Stimulated activated CD8-positive, alpha-beta memory T cell treated with anti-CD3 and anti-CD28 coated beads, Interleukin-12 subunit alpha, Interleukin-12 subunit beta, amount 100 ng/mL, for 24 hours (primary cell): ENCODE measurements at regions not wholly inside any gene's neighbourhood (a gene's known extent, or its start where the extent isn't known, plus 50 kb on each side); places are given as distances from the start of the nearest gene placed in this dataset.

Source experiments
- DNase-seq: peaks from one replicate; pipeline ENCODE4 v3.0.0-alpha.2; 2020; ENCODE audit errors: extremely low read depth

DNA sequence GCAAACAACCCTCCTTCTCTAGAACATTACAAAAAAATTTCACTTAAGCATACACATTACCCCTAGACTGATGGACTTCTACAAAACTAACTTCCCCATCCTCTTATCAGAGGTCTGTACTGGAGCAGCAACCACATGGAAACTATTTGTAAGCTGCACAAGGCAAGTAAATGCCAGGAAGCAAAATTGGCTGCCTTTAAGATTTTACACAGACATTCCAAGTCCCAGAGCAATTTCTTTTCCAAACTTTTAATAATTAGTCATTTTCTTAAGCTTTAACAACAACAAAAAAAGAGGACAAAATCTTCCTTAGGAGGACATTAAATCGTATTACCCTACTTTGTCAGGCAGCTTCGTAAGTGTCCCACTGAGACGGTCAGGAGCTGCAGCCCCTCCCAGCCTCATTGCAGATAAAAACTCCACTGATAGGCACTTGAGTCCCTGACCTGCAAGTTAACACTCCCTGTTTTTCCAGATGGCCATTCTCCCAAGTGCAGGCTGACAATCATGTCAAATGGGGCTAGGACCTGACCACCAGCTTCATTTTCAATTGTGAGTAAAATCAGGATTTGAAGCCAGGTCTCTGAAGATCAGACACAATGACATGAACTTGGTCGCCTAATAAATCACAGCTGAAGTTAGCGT, 680.1 kb downstream of the DIAPH3 start:
- DNase-seq, result no peak

DNA sequence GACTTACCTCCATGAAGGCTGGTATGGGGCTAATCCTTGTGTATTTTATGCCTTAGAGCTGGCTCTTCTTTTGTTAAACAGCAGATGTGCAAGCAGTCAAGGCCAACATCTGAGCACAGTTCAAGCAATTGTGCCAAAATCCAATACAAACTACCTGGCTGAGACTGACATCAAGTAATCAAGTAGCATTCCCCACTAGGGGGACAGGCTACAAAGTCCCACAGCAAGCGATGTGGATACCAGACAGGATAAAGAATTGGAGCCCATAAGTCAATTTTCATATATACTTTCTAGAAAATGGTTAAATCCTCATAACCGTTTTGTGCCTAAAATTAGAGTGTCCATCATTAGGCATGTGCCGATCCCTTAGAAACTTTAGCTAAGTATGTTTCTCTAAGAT, 675.8 kb downstream of the DIAPH3 start:
- no peak for DNase-seq

DNA sequence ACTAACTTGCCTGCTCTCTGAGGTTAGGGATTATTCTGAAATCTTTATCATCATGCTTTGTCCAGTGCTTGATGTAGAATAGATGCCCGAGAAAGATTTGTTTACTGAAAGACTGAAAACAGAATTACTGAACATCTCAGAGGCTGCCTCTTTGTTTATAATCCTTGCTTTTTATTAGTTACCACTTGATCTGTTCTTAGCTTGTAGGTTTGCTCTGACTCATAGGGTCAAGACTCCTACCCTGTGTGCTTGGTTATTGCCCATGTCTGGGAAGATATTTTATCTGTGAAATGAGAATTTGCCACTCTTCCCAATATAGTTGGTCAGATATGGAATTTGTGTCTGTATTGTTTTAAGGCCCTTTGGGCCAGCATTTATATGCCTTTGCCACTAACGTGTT, 675.3 kb downstream of the DIAPH3 start:
- DNase-seq, result no peak

DNA sequence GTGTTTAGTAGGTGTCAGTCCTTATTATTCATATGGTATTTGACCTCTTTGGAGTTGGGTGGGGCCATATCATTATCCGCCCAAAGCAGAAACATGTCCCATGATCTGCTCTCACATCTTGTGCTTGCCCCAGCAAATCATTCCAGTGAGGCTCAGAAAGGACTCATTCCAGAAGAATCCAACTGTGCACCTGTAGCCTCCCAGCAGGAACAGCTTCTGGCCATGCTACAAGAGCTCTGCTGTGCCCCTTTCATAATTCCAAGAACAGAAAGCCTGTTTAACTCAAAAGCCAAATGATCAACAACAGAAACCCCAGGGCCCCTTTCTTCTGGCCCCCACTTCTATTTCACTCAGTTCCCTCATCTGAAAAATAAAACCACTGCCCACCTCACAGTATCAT, 673.1 kb downstream of the DIAPH3 start:
- DNase-seq, result no peak

- no peak for DNase-seq
Observed at GRCh38 chr13:59492030-59492636, 671.6 kb downstream of the DIAPH3 start.

DNA sequence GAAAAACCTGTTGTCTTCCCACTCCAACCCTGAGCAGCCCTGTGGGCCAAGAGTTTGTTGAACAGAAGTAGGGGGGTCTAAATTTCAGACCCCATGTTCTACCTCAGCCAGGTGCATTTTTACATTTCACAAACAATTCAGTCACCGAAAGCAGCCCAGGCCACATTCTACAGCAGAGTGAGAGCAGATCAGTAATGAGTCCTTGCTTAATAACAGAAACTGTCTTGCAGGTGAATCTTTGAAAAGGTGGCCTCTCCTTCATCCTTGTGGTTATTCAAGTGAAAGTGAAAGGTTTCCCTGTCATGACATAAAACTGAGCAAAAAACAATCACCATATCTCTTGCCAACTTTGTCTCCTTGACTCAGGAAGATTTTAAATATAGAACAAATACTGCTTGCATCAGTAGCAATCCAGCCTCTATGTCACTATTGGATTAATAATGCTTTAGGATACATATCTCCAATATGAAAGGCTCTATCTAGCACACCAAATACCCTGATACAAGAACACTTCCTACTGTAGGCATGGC, 670.2 kb downstream of the DIAPH3 start:
- DNase-seq, result no peak

GRCh38 chr13:59494151-59494550, 669.6 kb downstream of the DIAPH3 start:
- no peak for DNase-seq

GRCh38 chr13:59494560-59494970, 669.2 kb downstream of the DIAPH3 start:
- DNase-seq, result no peak

- DNase-seq, result no peak
Observed at GRCh38 chr13:59495299-59495698, 668.4 kb downstream of the DIAPH3 start.

GRCh38 chr13:59495936-59496512, 667.7 kb downstream of the DIAPH3 start:
- DNase-seq, result no peak

DNA sequence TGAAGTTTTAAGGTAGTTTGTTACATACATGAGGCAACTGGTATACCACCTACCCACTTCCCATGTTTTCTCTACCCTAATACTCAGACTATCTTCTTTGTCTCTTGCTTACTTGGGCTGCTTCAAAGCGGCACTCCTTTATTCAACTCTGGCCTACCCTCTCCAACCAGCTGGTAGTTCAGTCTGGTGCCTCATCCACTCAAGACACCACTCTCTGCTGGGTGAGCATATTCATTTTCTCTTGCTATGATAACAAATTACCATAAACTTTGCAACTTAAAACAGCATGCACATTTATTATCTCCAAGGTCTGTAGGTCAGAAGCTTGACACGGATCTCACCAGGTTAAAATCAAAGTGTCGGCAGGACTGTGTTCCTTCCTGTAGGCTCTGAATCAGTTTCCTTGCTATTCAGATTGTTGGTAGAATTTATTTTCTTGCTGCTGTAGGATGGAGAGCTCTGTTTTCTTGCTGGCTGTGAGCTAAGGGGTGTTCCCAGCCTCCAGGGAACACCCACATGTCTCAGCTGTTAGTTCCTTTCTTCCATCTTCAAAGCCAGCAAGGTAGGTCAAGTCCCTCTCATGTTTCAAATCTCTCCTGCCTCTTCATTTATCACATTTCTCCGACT, 666.0 kb downstream of the DIAPH3 start:
- DNase-seq, result no peak

DNA sequence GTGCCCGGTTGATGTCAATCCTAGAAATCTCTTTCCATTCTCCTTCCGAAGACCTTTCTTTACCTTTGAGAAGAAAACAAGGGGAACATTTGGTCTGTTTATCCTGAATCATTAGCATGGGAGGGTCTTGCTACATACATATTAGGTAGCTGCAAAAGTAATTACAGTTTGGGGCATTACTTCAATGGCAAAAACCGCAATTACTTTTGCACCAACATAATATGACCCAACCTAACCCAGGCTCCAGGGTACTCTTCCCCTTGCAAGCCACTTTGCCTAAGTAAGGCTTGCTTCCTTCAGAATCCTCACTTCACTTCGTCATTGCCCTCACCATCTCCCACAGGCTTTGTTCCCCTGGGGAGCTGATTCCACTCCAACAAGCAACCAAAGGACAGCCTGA, 662.7 kb downstream of the DIAPH3 start:
- no peak for DNase-seq

DNA sequence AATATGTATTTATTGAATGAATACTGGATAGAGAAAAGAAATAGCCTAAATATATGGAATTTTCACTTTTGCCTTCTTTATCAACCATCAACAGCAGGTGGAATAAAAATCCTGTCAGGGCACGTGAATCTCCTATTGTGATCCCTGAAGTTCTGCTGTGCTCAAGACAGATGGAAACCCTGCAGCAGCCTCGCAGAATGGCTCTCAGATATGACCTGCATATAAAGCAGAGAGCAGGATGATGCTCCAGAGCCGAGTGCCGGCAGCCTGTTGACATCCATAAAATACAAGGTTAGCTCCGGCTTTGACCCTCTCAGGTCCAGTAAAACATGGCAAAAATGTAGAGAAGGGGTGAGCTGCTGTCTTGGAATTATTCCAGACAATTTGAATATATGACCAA, 659.3 kb downstream of the DIAPH3 start:
- DNase-seq, result no peak

DNA sequence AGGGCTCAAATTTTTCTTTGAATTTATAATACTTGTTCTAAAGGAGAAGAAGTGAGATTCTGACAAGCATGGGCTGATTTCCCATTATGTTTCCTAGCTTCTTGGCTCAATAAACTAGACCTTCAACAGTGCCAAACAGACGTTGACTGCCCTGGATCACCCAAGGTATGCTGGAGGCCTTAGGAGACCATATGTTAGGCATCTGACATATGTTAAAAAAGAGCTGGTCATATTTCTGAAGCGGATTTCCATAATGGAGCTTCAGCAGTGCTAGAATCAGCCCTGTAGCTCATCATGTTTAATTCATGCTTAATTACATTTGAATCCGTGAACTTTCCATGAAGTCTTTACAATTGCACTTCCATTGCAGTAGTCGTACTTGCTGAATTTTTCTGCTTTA, 653.3 kb downstream of the DIAPH3 start:
- no peak for DNase-seq

DNA sequence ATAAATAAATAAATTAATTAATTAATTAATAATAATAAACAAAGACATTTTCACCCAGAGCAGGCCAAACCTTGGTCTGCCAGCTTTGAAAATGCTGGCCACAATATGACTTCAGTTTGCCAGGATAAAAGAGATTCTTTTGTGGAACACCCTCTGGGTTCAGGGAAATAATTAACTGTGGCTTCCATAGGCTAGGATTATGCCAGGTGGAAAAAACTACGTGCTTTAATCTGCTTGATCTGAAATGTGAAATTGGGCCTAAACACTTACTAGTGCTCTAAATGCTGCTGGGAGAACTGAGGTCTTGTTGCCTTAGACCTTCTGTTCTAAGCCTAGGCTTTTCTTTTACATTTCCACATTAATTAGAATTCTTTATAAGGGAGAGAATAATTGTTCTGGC, 650.0 kb downstream of the DIAPH3 start:
- no peak for DNase-seq

- DNase-seq, result no peak
Observed at GRCh38 chr13:59514316-59514715, 649.4 kb downstream of the DIAPH3 start.

GRCh38 chr13:59519819-59520218, 643.9 kb downstream of the DIAPH3 start:
- DNase-seq, result no peak

GRCh38 chr13:59521549-59521948, 642.2 kb downstream of the DIAPH3 start:
- DNase-seq, result no peak

DNA sequence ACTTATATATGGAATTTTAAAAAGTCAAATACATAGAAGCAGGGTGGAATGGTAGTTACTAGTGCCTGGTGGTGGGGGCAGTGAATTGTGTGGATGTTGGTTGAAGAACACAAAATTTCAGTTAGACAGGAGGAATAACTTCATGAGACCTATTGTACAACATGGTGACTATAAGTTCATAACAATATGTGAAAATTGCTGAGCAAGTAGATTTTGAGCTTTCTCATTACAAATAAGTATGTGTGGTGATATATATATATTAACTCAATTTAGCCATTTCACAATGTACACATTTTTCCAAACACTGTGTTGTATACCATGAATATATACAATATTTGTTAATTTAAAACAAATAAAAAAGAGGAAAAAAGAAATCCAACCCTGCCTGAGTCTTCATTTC, 641.1 kb downstream of the DIAPH3 start:
- no peak for DNase-seq

GRCh38 chr13:59527500-59527899, 636.2 kb downstream of the DIAPH3 start:
- no peak for DNase-seq

DNA sequence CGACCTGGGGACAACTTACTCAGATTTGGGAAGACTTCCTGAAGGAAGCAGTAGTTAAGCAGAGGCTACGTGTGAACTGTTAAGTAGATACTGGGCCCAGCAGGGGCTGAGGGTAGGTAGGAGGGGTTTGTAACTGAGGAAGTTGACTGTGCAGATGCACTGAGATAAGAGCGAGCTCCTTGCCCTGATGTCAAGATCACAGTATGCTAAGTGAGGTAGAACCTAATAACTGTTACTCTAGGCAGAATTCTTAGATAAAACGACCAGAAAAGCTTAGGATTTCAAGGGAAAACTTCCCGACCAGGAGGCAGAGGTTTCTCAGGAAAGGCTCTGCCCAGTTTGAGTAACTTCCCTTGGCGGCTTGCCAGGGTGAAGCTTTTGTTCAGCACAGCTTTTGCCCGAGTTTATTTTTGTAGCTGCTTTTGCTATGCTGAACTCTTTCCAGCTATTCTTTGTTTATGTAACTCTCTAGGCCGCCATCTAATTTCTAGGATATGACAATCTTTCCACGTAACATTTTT, 632.1 kb downstream of the DIAPH3 start:
- no peak for DNase-seq

GRCh38 chr13:59532405-59532804, 631.3 kb downstream of the DIAPH3 start:
- DNase-seq, result no peak
